ENCODE measurements at regions not wholly inside any gene's neighbourhood (a gene's known extent, or its start where the extent isn't known, plus 50 kb on each side); places are given as distances from the start of the nearest gene placed in this dataset.

- TF ChIP-seq NANOG (IDR thresholded peaks at IDR 0.05; ENCODE audit: insufficient read depth, low read depth, low read length, poor library complexity, severe bottlenecking) = no peak
- TF ChIP-seq, protein P1, sequence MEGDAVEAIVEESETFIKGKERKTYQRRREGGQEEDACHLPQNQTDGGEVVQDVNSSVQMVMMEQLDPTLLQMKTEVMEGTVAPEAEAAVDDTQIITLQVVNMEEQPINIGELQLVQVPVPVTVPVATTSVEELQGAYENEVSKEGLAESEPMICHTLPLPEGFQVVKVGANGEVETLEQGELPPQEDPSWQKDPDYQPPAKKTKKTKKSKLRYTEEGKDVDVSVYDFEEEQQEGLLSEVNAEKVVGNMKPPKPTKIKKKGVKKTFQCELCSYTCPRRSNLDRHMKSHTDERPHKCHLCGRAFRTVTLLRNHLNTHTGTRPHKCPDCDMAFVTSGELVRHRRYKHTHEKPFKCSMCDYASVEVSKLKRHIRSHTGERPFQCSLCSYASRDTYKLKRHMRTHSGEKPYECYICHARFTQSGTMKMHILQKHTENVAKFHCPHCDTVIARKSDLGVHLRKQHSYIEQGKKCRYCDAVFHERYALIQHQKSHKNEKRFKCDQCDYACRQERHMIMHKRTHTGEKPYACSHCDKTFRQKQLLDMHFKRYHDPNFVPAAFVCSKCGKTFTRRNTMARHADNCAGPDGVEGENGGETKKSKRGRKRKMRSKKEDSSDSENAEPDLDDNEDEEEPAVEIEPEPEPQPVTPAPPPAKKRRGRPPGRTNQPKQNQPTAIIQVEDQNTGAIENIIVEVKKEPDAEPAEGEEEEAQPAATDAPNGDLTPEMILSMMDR (IDR thresholded peaks at IDR 0.05; ENCODE audit: control extremely low read depth in 1 of 3, insufficient read depth in 1 of 3, low read depth in 1 of 3, low read length in 3 of 3) = no peak
- TF ChIP-seq YY1 (IDR thresholded peaks at IDR 0.05; ENCODE audit: low read depth, low read length) = no peak
- no peak for TF ChIP-seq BRCA1 (IDR thresholded peaks at IDR 0.05; ENCODE audit: low read depth, low read length)
- TF ChIP-seq CBX8 (IDR thresholded peaks at IDR 0.05; ENCODE audit: borderline replicate concordance, low read depth, low read length) = no peak
- TF ChIP-seq EGR1 (IDR thresholded peaks at IDR 0.05; ENCODE audit: borderline replicate concordance, low read depth, low read length) = no peak
- no peak for TF ChIP-seq CEBPB (IDR thresholded peaks at IDR 0.05; ENCODE audit: low read depth, low read length)
- no peak for TF ChIP-seq SUZ12 (IDR thresholded peaks at IDR 0.05; ENCODE audit: low read length)
- TF ChIP-seq GABPA (IDR thresholded peaks at IDR 0.05; ENCODE audit: borderline replicate concordance, insufficient read depth, low read length) = no peak
Observed at GRCh38 chr9:89942643-89943042, 337.8 kb downstream of the GADD45G start.

All from H1 (cell line).